ENCODE measurements at regions not wholly inside any gene's neighbourhood (a gene's known extent, or its start where the extent isn't known, plus 50 kb on each side); places are given as distances from the start of the nearest gene placed in this dataset.
"Not testable (repeated sequence)": the region's sequence is repeated elsewhere in the genome, so short reads cannot be mapped to it uniquely, and the experiment has no call there.

DNA sequence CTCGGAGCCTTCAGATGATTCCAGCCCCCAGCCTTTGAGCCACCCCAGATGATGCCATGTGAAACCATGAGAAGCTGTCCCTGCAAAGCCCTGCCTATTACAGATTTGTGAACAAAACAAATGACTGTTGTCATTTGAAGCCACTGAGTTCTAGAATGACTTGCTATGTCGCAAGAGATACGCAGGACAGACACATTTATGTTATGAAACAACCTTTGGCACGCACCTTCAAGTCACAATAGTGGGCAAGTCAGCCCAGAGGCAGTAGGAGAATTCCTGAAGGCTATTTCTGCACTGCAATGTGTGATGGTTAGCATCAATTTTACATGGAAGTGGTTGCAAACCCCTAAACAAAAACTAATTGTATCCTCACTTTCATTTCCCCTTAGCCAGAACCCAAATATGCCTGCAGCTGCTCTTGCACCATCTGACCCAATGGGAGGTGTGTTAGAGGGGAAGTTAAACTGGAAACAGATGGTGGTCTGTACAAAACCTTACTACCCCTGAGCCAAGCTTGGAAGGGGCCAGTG is 174.4 kb upstream of the ATP6AP2 start:
- DNase-seq, result no peak

GRCh38 chrX:40405399-40405798 is 175.4 kb upstream of the ATP6AP2 start:
- no peak for DNase-seq

DNA sequence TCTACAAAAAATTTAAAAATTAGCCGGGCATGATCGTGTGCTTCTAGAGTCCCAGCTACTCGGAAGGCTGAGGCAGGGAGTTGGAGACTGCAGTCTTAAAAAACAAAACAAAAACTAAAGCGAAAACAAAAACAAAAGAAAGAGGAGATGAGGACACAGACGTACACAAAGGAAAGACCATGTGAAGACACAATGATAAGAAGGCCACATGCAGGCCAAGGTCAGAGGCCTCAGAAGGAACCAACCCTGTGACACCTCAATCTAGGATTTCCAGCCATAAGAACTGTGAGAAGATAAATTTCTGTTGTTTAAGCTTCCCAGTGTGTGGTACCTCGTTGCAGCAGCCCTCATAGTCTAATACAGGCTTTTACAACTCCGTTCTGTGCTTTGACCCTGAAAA is 177.0 kb upstream of the ATP6AP2 start:
- DNase-seq, result no peak

GRCh38 chrX:40402831-40403533 is 177.8 kb upstream of the ATP6AP2 start:
- DNase-seq, result peak; percentile 44

DNA sequence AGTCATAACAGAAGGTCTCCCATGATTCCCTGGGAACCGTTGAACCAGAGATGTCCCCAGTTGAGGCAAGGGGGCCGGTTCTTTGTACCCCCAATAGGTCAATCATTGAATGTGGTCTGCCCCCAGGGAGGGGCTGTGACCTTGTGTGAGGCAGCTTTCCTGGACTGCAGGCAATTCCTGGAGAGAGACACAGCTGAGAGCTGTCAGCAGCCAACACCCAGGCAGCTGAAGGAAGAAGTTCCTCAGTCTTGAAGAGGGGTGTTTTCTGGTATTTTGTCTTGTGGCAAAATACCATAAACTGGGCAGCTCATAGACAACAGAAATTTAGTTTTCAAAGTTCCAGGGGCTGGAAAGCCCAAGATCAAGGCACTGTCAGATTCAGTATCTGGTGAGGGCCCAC is 185.7 kb upstream of the ATP6AP2 start:
- no peak for DNase-seq

GRCh38 chrX:40394302-40394701 is 186.5 kb upstream of the ATP6AP2 start:
- no peak for DNase-seq

GRCh38 chrX:40392599-40392998 is 188.2 kb upstream of the ATP6AP2 start:
- DNase-seq, result no peak

DNA sequence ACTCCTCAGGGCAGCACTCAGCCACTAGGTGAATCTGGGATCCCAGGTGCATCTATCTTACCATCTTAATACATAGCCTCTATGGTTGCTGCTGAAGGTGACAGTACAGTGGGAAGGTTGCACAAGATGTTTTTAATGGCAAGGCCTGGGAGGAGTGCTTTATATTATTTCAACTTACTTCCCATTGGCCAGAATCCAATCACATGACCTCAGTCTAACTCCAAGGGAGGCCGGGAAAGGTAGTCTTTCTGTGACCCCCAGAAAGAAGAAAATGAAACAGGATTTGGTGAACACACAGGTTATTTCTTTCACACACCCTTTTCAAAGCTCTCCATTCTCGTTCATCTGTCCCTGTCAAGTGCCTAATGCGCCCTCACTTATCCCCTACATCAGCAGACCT is 189.1 kb upstream of the ATP6AP2 start:
- no peak for DNase-seq

DNA sequence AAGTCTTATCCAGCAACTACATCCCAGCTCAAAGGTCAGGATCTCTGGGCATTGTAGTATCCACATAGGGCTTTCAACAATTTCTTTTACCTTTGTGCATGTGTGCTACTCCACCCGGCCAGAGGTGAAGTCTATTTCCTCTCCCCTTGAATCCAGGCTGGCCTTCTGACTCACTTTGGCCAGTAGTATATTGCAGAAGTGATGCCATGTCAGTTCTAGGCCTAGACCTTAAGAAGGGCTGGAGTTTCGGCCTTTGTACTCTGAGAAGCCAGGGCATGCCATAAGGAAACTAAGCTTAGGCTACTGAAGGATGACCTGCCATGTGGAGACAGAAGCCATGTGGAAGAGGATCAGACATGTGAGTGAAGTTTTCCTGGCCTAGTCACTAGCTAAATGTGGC is 191.2 kb upstream of the ATP6AP2 start:
- no peak for DNase-seq

GRCh38 chrX:40388441-40388840 is 192.3 kb upstream of the ATP6AP2 start:
- DNase-seq, result no peak

- not testable (repeated sequence) for DNase-seq
Observed at GRCh38 chrX:40387869-40388268, 192.9 kb upstream of the ATP6AP2 start.

GRCh38 chrX:40387311-40387710 is 193.5 kb upstream of the ATP6AP2 start:
- DNase-seq, result not testable (repeated sequence)

GRCh38 chrX:40385682-40386081 is 195.1 kb upstream of the ATP6AP2 start:
- DNase-seq, result no peak

DNA sequence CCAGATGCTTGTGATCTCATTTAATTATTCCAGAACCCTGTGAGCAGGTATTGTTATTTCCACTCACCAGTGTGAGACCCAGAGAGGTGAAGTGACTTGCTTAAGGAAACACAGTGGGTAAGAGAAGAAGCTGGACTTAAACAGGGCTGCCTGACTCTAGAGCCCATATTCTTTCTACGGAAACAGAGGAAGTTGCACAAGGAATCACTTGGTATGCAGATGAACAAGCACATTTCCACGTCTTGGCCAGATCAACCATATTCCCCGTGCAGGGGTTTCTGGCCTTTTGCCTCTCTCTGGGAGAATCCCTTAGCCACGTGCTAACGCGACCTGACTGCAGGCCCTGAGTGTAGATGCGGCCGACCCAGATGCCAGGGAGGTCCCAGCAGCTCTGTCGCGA is 195.5 kb upstream of the ATP6AP2 start:
- DNase-seq, result no peak

- DNase-seq, result peak; percentile 37
Observed at GRCh38 chrX:40383969-40384368, 196.8 kb upstream of the ATP6AP2 start.

- DNase-seq, result no peak
Observed at GRCh38 chrX:40383360-40383759, 197.4 kb upstream of the ATP6AP2 start.

- no peak for DNase-seq
Observed at GRCh38 chrX:40380655-40381488, 199.9 kb upstream of the ATP6AP2 start.

- DNase-seq, result no peak
Observed at GRCh38 chrX:40377684-40378083, 203.1 kb upstream of the ATP6AP2 start.

- no peak for DNase-seq
Observed at GRCh38 chrX:40374486-40374885, 206.3 kb upstream of the ATP6AP2 start.

- no peak for DNase-seq
Observed at GRCh38 chrX:40373641-40374040, 207.1 kb upstream of the ATP6AP2 start.

DNA sequence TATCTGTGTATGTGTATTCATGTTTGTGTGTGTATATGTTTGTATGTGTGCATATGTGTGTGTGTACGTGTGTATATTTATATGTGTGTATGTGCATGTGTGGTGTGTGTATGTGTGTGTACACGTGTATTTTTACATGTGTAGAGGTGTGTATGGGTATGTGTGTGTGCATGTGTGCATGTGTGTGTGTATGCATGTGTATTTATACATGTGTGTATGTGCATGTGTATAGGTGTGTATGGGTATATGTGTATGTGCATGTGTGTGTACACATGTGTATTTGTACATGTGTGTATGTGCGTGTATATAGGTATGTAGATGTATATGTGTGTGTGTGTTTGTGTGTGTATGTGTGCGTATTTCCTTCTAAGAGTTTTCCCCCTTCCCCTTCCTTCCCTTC is 207.7 kb upstream of the ATP6AP2 start:
- no peak for DNase-seq

DNA sequence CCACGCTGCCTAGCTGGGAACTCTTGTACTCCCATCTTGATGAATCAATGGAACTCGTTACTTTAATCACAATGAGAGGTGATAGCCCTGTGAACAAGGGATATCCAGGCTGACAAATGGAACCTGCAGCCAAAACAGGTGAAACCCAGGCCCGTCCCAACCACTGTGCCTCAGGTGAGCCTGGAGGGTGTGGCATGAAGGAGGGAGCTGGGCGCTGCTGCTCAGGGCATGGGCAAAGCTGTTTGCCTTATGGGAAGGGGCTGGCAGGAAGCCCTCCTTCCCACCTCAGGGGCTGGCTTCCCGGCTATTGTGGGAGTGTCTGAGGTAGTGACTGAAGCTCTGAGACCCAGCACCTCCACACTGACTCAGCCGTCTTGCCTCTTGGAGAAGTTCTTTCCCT is 209.4 kb upstream of the ATP6AP2 start:
- no peak for DNase-seq

DNA sequence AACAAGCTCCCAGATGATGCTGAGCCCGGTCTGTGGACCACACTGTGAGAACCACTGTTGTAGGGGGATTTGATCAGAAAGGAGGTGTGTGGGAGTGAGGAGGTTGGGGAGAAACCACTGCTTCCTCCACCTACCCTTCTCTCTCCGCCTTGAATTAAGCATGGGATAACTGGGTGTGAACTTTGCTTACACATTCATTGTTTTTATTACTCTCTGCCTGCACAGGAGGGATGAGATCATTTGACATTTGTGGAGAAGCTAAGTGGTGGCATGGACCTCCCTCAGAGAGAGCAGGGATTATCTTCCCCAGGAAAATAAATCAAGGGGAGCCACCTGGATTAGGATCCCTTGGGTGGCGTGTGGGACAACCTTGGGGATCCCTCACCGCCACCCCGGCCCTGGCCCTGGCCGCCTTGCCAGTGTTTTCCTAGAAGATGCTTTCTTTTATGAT is 212.1 kb upstream of the ATP6AP2 start:
- peak; percentile 4 for DNase-seq

- no peak for DNase-seq
Observed at GRCh38 chrX:40366661-40367060, 214.1 kb upstream of the ATP6AP2 start.
